Esophagus muscularis mucosa (tissue), 4 donors: ENCODE measurements at regions not wholly inside any gene's neighbourhood (a gene's known extent, or its start where the extent isn't known, plus 50 kb on each side); places are given as distances from the start of the nearest gene placed in this dataset.

ENCODE experiments used
- DNase-seq: peaks from one replicate; pipeline ENCODE4 v3.0.0-alpha.2; 2017; ENCODE audit errors: extremely low spot score
- H3K27ac ChIP-seq, 4 donors: fragments of 200-600 bp; sonication (generic); replicated peaks in 1 of 4; 1 replicate in 3 of 4; 2 replicates in 1 of 4; pipeline ENCODE4 v1.5.1; 2016 to 2019; ENCODE audit warnings: mild to moderate bottlenecking in 1 of 4
- H3K27me3 ChIP-seq, 4 donors: fragments of 200-600 bp; sonication (generic); one replicate each; pipeline versions ENCODE4 v1.5.1 to v1.6.0; 2016 to 2019
- H3K36me3 ChIP-seq, 4 donors: fragments of 200-600 bp; sonication (generic); one replicate each; pipeline ENCODE4 v1.5.1; 2016 to 2019
- H3K4me1 ChIP-seq, 4 donors: fragments of 200-600 bp; sonication (generic); one replicate each; pipeline ENCODE4 v1.5.1; 2016 to 2019
- H3K4me3 ChIP-seq, 4 donors: fragments of 200-600 bp; sonication (generic); 1 replicate in 2 of 4; 2 replicates in 2 of 4; pipeline ENCODE4 v1.5.1; 2016 to 2019; ENCODE audit warnings: mild to moderate bottlenecking in 4 of 4, moderate library complexity in 1 of 4
- H3K9me3 ChIP-seq, 4 donors: fragments of 200-600 bp; sonication (generic); 1 replicate in 3 of 4; 2 replicates in 1 of 4; pipeline ENCODE4 v1.5.1; 2016 to 2019
- EP300 ChIP-seq: sonication (generic); formaldehyde crosslinking; IDR thresholded peaks from one replicate; pipeline ENCODE4 v1.6.1; 2017; ENCODE audit warnings: antibody characterized with exemption
- POLR2A ChIP-seq: fragments of 450-650 bp; IDR thresholded peaks from one replicate; pipeline ENCODE4 v1.6.1; 2017; ENCODE audit warnings: antibody characterized with exemption, moderate library complexity, mild to moderate bottlenecking, low read depth
- POLR2AphosphoS5 ChIP-seq, 2 donors: sonication (generic); formaldehyde crosslinking; IDR thresholded peaks; one replicate each; pipeline ENCODE4 v1.6.1; 2017; ENCODE audit warnings: antibody characterized with exemption in 2 of 2
- WGBS: methylation state at CpG from one replicate; pipeline ENCODE4 v1.1.5; 2018; 5-methylcytosine and 5-hydroxymethylcytosine counted together
- intact Hi-C: fragments of 100-400 bp; cut with DNase I; formaldehyde crosslinking; loops from one replicate; pipeline ENCODE4 v1.15.1; 2023
- TF ChIP-seq, protein P1 (sequence below), 3 experiments: fragments of 200-600 bp in 2 of 3; fragments of 450-650 bp in 1 of 3; sonication (generic) in 2 of 3; IDR thresholded peaks; one replicate each; pipeline ENCODE4 v1.5.1; 2017 to 2019; ENCODE audit warnings: antibody characterized with exemption in 3 of 3, mild to moderate bottlenecking in 2 of 3, moderate library complexity in 1 of 3

DNA sequence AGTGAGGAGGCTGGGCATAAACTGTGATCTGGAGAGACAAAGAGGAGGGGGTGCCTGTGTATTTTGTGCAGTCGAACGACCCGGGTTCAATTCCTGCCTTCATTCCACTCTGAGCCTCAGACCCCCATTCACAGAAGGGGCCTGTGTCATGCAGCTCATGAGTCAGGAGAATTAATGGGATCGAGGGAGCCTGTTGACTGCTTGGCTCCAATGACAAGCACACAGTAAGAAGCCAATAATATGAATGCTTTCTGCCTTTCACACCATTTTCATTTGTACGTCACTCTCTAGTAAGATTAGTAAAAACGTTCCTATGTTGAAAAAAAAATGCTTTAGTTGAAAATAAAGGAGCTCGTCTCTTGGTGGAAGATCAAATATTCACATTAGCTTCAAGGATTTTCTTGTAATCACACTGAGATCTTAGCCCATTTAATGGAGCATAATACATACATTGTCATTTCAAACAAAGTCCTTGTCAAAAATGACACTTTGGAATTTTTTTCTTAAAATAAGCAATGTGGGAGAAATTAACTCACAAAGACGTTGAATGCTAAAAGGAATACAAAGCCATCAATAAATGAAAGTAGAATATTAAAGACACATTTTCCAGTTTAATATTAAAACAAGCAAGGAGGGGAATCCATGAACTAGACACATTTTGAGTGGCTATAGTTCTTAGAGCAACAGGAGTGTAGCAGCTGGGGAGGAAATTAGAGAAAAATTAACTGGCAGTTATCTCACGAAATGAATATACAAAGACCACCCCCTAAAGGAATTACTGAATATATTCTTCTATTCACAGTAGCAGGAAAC lies 246.7 kb upstream of the AFDN start:
- DNase-seq, result peak; percentile 60

DNA sequence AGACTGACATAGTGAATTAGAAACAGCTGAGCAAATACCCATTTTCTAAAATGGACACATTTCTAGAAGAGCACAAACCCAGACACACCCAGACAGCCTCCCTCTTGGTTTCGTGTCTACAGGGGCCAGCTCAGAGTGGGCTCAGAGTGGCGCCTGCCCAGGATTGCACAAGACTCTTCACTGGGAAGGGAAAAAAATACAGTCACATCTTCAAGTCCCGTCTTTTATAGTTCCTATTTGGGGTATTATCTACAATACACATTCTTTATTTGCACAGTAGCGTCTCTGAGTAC lies 246.1 kb upstream of the AFDN start:
- no peaks in the 10 kb centered on the region for H3K27me3 ChIP-seq
- H3K27ac ChIP-seq, result no peak overlapping the region
- no peaks in the 10 kb centered on the region for H3K4me1 ChIP-seq
- intact Hi-C loops, result no loop called here
- peak; percentile 53 for DNase-seq
- H3K9me3 ChIP-seq, result peaks cover 0 to 12% (median 7%) of the 10 kb centered on the region in 4 donors
- H3K36me3 ChIP-seq, result no peaks in the 10 kb centered on the region
- TF ChIP-seq POLR2AphosphoS5 (IDR thresholded peaks at IDR 0.05) (no peak), EP300 (no peak), POLR2A (no peak)
- TF ChIP-seq, protein P1, sequence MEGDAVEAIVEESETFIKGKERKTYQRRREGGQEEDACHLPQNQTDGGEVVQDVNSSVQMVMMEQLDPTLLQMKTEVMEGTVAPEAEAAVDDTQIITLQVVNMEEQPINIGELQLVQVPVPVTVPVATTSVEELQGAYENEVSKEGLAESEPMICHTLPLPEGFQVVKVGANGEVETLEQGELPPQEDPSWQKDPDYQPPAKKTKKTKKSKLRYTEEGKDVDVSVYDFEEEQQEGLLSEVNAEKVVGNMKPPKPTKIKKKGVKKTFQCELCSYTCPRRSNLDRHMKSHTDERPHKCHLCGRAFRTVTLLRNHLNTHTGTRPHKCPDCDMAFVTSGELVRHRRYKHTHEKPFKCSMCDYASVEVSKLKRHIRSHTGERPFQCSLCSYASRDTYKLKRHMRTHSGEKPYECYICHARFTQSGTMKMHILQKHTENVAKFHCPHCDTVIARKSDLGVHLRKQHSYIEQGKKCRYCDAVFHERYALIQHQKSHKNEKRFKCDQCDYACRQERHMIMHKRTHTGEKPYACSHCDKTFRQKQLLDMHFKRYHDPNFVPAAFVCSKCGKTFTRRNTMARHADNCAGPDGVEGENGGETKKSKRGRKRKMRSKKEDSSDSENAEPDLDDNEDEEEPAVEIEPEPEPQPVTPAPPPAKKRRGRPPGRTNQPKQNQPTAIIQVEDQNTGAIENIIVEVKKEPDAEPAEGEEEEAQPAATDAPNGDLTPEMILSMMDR (IDR thresholded peaks at IDR 0.05), result no peak
- H3K4me3 ChIP-seq, result no peak overlapping the region
- WGBS, result 76% methylated on average over 4 of the region's 4 CpGs

More for the DNA sequence above, 246.7 kb upstream of the AFDN start:
- Histone ChIP-seq H3K4me3 (no peak overlapping the region), H3K27me3 (no peaks in the 10 kb centered on the region), H3K27ac (no peak overlapping the region), H3K4me1 (no peaks in the 10 kb centered on the region), H3K36me3 (no peaks in the 10 kb centered on the region), H3K9me3 (peaks cover 0 to 12% (median 7%) of the 10 kb centered on the region in 4 donors)
- WGBS, result 68% methylated on average over 9 of the region's 9 CpGs
- intact Hi-C loops, result no loop called here
- TF ChIP-seq EP300, result no peak
- no peak for TF ChIP-seq POLR2AphosphoS5 (IDR thresholded peaks at IDR 0.05)
- TF ChIP-seq, protein P1 (IDR thresholded peaks at IDR 0.05), result no peak
- TF ChIP-seq POLR2A, result no peak

DNA sequence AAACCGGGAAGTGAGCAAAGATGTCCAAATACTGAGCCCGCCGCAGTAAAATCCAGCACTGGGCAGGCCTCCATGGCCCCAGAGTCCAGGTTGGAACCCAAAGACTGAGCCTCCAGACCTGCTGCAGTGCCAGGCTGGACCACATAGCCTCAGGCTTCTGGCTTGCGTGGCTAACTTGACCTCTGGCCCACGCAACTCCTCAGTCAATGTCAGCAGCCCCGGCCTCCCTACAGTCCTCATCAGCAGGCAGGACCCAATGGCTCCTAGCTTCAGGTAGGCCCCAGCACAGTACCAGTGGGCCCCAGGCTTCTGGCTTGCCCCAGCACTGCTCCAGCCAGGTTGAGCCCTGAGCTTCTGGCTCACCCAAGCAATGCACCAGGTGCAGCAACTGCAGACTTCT lies 245.1 kb upstream of the AFDN start:
- no peak overlapping the region for H3K27ac ChIP-seq
- peaks cover 0 to 12% (median 7%) of the 10 kb centered on the region in 4 donors for H3K9me3 ChIP-seq
- no peak overlapping the region for H3K4me3 ChIP-seq
- H3K4me1 ChIP-seq, result no peaks in the 10 kb centered on the region
- intact Hi-C loops, result no loop called here
- DNase-seq, result peak; percentile 29
- H3K27me3 ChIP-seq, result no peaks in the 10 kb centered on the region
- H3K36me3 ChIP-seq, result no peaks in the 10 kb centered on the region
- 96% methylated on average over 4 of the region's 6 CpGs for WGBS
- TF ChIP-seq, protein P1 (IDR thresholded peaks at IDR 0.05), result no peak
- no peak for TF ChIP-seq EP300
- no peak for TF ChIP-seq POLR2AphosphoS5 (IDR thresholded peaks at IDR 0.05)

DNA sequence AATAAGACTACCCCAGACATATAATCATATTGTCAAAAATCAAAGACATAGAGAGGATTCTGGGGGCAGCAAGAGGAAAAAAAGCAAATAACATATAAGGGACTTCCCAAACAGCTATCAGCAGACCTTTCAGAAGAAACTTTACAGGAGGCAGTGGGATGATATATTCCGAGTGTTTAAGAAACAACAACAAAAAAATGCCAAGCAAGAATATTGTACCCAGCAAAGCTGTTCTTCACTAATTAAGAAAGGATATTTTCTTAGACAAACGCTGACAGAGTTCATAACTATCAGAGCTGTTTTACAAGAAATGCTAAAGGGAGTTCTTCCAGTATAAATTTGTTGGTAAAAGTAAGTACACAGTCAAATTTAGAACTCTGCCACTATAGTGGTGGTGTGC lies 243.3 kb upstream of the AFDN start:
- no peaks in the 10 kb centered on the region for H3K36me3 ChIP-seq
- no peaks in the 10 kb centered on the region for H3K27me3 ChIP-seq
- 96% methylated on average over 2 of the region's 2 CpGs for WGBS
- H3K4me3 ChIP-seq, result no peak overlapping the region
- intact Hi-C loops, result no loop called here
- TF ChIP-seq EP300 (no peak), POLR2AphosphoS5 (IDR thresholded peaks at IDR 0.05) (no peak), POLR2A (no peak)
- TF ChIP-seq, protein P1 (IDR thresholded peaks at IDR 0.05), result no peak
- no peak for DNase-seq
- no peaks in the 10 kb centered on the region for H3K4me1 ChIP-seq
- peaks cover 0 to 12% (median 7%) of the 10 kb centered on the region in 4 donors for H3K9me3 ChIP-seq
- no peak overlapping the region for H3K27ac ChIP-seq
